ENCODE measurements at regions not wholly inside any gene's neighbourhood (a gene's known extent, or its start where the extent isn't known, plus 50 kb on each side); places are given as distances from the start of the nearest gene placed in this dataset.

DNA sequence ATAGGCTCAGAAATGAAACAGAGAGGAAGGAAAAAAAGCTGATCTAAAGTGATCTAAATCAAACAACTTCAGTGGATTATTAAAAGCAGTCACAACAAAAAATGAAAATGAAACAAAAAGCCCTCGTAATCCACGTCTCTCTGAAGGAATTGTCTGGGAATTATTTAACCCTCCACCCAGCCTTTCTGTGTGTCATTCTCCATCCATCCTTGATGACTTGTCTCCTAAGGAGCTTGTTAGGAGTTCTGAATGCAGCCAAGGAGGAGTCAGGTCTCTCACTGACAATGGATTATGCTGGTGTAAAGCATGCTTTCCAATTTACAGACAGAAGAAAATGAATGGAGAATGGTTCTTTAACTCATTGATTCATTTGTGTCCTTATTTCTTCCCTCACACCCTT, 359.3 kb upstream of the RUNX1 start:
- TF ChIP-seq JUND (IDR thresholded peaks at IDR 0.05; ENCODE audit: low read depth) = no peak
- DNase-seq (ENCODE audit: low read depth in 1 of 2, low spot score in 1 of 2) = no peak
- in situ Hi-C loops (cut with HindIII; ENCODE audit: low pct_unique_long_range_greater_than_20kb, low sequenced_read_pairs) = no loop called here

DNA sequence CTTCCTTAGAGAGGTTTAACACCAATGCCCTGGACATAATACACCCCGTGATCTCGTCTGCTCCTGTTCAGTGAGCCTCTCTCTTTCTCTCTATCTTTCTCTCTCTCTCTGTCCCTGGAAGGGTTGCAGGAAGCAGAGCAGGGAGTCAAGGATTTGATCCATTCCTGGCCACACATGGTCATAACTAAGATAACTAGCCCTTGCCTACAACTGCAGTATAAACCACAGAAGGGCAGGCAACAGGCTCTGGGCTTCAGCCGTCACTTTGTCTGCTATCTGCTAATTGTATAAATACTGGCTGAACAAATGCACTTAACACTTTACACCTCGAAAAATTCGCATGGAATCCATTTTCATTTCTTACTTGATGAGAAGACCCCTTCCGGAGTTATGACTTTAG, 357.5 kb upstream of the RUNX1 start:
- DNase-seq (ENCODE audit: low read depth in 1 of 2, low spot score in 1 of 2) = no peak
- in situ Hi-C loops (cut with HindIII; ENCODE audit: low pct_unique_long_range_greater_than_20kb, low sequenced_read_pairs) = no loop called here
- TF ChIP-seq JUND (IDR thresholded peaks at IDR 0.05; ENCODE audit: low read depth) = no peak

DNA sequence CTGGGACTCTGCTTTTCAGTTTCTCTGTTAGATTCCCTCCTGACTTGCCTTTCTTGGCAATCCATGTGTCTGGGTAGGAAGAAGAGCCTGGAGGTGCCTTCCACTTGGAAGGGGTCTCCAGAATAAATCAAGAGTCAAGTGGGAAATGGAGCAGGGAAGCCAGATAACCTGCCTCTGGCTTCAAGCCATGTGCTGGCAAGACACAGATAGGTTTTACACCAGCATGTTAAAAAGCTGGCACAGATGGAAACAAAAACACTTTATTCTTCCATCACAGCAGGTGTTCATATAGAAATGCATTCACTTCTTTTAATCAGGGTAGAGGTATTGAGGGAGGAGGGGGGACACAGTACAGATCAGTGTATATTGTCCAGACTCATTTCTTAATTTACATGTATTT, 356.9 kb upstream of the RUNX1 start:
- DNase-seq (ENCODE audit: low read depth in 1 of 2, low spot score in 1 of 2) = no peak
- in situ Hi-C loops (cut with HindIII; ENCODE audit: low pct_unique_long_range_greater_than_20kb, low sequenced_read_pairs) = no loop called here

DNA sequence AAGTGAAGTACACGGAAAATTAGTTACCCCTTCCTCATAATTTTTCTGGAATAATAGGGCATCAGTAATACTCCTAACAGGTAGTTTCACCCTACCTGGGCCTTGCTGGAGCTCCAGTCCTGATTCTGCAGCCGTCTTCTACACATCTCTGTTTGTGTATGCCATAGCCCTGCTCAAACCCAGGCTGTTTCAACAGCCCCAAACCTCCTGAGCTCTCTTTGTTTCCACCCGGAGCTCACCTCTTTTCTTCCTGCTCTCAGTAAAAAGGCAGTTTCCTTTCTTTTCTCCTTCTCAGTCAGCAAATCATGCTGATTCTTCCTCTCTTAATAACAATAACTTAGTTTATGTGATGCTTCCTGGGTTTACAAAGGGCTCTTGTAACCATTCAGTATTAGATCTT, 355.1 kb upstream of the RUNX1 start:
- DNase-seq (ENCODE audit: low read depth in 1 of 2, low spot score in 1 of 2) = no peak
- TF ChIP-seq JUND (IDR thresholded peaks at IDR 0.05; ENCODE audit: low read depth) = no peak
- in situ Hi-C loops (cut with HindIII; ENCODE audit: low pct_unique_long_range_greater_than_20kb, low sequenced_read_pairs) = no loop called here

More for the DNA sequence above, 356.9 kb upstream of the RUNX1 start:
- no peak for TF ChIP-seq JUND (IDR thresholded peaks at IDR 0.05; ENCODE audit: low read depth)

DNA sequence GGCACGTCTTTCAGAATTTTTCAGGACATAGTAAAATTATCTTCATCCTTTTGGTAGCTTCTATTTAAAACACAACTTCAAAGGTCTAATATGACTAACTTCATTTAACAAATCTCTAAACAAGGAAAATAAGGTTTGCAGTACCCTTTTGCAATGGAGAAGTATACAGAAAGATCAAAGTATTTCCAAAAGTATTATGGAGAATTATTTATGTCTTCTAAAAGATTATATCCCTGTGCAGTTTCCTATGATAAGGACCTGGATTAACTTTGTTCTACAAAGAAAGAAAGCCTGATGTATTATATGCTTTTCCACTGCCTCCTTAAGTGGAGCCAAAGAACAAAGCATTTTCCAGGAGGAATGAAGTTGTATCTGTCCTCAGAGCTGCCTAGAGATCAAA, 353.0 kb upstream of the RUNX1 start:
- in situ Hi-C loops (cut with HindIII; ENCODE audit: low pct_unique_long_range_greater_than_20kb, low sequenced_read_pairs) = no loop called here
- no peak for DNase-seq (ENCODE audit: low read depth in 1 of 2, low spot score in 1 of 2)
- TF ChIP-seq JUND (IDR thresholded peaks at IDR 0.05; ENCODE audit: low read depth) = no peak

DNA sequence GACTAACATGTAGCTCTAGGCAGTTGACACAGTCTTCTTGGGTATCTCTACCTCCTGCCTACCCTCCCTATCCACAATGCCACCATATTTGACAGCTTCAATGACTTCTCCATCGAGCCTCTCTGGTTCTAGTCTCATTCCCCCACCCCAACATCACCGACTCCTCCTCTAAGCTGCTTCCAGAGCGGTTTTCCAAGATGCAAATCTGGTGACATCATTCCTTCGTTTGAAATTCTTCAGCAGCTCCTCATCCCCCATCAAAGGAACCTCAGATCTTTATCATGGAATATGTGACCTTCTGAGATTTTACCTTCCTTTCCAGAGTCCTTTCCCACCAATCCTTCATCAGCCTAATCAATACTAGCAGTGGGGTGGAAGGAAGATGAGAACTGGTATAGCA, 352.4 kb upstream of the RUNX1 start:
- DNase-seq (ENCODE audit: low read depth in 1 of 2, low spot score in 1 of 2) = no peak
- no peak for TF ChIP-seq JUND (IDR thresholded peaks at IDR 0.05; ENCODE audit: low read depth)
- in situ Hi-C loops (cut with HindIII; ENCODE audit: low pct_unique_long_range_greater_than_20kb, low sequenced_read_pairs) = no loop called here

DNA sequence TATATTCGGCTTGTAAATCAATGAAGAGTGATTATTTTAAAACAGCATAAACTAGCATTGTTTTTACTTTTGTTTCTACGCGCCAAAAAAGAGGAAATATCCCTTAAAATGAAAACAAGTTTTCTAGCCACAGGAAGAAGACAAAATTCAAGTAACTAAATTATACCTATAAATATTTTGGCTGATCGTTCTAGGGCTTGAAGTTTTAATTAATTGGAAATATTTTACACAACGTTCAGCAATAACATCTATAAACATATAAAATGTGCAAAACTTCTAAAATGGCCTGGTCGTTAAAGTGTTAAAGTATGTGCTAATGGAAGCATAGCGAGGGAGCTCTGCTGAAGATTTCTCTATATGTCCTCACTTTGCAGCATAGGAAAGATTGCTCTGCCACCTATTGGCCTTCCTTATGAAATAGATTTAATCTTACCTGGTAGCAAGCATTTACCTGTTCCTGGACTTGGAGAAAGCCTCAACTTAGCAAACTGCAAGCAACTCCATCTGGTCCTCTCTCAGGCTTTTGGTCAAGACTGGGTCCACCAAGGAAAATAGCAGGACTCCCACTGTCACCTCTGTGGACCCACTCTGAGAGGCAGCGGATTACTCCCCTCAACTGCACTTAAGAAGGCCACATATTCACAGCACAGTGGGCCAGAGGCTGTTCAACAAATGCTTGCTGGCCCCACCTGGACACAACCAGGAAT, 351.3 kb upstream of the RUNX1 start:
- in situ Hi-C loops (cut with HindIII; ENCODE audit: low pct_unique_long_range_greater_than_20kb, low sequenced_read_pairs) = no loop called here
- TF ChIP-seq JUND (IDR thresholded peaks at IDR 0.05; ENCODE audit: low read depth) = no peak
- DNase-seq (ENCODE audit: low read depth in 1 of 2, low spot score in 1 of 2) = peak; percentile 44 to 92

DNA sequence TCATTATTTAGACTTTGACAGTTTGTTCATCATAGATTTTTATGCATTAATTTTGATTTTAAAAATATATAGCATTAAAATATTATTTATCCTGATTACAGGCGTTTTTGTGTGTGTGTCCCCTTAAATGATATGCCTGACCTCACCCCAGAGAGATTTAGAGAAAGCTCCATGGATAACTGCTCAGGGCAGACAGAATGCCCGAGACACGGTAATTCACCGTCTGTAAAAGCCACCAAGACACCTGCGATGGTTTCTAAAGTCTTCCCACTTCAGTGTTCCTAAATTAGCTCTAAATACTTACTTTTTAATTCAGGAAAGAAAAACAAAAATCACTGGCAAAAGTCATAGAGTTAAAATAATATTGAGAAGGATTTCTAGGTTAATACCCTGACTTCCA, 350.6 kb upstream of the RUNX1 start:
- no peak for DNase-seq (ENCODE audit: low read depth in 1 of 2, low spot score in 1 of 2)
- no peak for TF ChIP-seq JUND (IDR thresholded peaks at IDR 0.05; ENCODE audit: low read depth)
- in situ Hi-C loops (cut with HindIII; ENCODE audit: low pct_unique_long_range_greater_than_20kb, low sequenced_read_pairs) = no loop called here

DNA sequence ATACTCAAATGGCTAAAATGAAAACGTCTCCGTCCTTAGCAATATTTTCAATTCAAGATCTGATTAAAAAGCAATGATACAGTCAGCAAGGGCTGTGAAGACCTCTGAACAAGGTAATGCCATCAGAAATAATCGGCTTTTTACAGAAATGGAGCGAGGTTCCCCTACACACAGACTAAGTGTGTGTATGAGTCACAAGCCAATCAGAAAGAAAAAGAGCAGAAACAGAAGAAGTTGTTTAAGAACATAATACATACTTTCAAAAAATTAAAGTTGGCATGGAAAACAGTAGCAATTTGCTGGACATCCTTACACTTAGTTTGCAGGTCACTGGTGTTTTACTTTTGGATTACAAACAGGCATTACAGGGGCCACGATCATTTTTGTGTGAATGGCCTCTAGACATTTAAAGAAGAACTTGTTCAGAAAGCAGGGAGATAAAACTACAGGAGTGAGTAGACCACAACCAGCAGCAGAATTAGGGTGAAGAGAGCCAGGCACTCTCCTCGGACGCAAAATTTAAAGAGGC, 350.0 kb upstream of the RUNX1 start:
- in situ Hi-C loops (cut with HindIII; ENCODE audit: low pct_unique_long_range_greater_than_20kb, low sequenced_read_pairs) = no loop called here
- TF ChIP-seq JUND (IDR thresholded peaks at IDR 0.05; ENCODE audit: low read depth) = no peak
- no peak for DNase-seq (ENCODE audit: low read depth in 1 of 2, low spot score in 1 of 2)

DNA sequence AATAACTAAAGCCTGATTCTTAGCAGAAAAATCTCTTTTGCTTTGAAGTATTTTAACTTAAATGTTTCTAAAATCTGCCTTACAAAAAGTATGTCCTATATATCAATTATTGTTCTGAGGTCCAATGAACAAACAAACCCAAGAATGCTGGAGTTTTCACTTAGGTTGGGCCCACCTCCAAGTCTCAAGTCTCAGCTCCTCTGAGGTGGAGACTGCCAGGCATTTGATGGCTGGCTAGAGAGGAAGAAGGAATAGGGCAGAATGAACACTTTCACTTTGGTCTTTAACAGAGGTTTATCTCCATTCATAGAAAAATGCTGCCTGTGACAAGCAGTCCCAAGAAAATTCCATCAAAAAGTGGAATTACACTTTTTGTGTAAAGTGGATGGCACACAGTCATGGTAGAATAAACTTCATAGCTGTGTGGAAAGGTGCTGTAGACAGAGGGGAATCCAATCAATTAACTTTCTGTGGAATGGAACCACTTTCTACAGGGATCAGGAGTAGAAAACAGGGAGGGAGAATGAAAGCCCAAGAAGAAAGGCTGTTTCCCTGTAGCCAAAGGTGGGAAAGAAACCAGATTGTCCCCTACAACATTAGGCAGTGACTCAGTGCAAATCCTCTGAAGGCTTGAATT, 349.4 kb upstream of the RUNX1 start:
- DNase-seq (ENCODE audit: low read depth in 1 of 2, low spot score in 1 of 2) = peak in 1 of 2 experiments; percentile 18
- TF ChIP-seq JUND (IDR thresholded peaks at IDR 0.05; ENCODE audit: low read depth) = no peak
- in situ Hi-C loops (cut with HindIII; ENCODE audit: low pct_unique_long_range_greater_than_20kb, low sequenced_read_pairs) = no loop called here

DNA sequence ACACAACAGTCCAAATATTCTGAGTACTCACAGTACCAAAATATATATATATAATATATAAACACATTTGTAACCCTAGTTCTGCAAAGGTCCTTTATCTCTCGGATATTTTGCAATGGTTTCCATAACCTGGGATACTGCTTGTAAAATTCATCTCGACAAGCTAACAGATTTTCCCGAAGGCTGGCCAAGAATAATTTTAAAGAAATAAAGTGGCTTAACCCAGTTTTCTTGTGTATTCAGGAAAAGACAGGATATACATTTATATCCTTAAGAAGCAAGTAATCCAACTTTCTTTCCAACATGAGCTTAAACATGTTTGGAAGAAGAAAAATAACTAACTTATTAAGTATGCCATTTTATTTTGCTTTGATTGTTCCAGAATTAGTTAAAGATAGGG, 348.7 kb upstream of the RUNX1 start:
- DNase-seq (ENCODE audit: low read depth in 1 of 2, low spot score in 1 of 2) = no peak
- TF ChIP-seq JUND (IDR thresholded peaks at IDR 0.05; ENCODE audit: low read depth) = no peak
- in situ Hi-C loops (cut with HindIII; ENCODE audit: low pct_unique_long_range_greater_than_20kb, low sequenced_read_pairs) = no loop called here

DNA sequence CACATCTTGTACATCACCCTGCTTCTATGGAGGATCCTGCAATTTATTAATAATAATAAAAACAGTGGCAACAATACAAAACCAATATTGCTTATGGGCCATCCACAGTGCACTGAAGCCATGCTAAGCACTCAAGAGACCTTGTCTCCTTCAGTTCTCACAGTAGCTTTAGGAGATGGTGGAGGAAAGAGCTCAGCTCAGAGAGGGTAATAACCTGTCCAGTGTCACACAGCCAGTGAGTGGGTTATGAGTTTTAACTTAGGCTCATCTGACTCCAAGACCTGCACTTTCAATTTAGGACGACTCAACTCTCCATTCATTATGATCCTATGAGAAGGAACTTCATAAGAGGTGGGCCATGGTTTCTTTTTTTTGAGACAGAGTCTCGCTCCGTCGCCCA, 347.6 kb upstream of the RUNX1 start:
- no peak for DNase-seq (ENCODE audit: low read depth in 1 of 2, low spot score in 1 of 2)
- in situ Hi-C loops (cut with HindIII; ENCODE audit: low pct_unique_long_range_greater_than_20kb, low sequenced_read_pairs) = no loop called here
- TF ChIP-seq JUND (IDR thresholded peaks at IDR 0.05; ENCODE audit: low read depth) = no peak

DNA sequence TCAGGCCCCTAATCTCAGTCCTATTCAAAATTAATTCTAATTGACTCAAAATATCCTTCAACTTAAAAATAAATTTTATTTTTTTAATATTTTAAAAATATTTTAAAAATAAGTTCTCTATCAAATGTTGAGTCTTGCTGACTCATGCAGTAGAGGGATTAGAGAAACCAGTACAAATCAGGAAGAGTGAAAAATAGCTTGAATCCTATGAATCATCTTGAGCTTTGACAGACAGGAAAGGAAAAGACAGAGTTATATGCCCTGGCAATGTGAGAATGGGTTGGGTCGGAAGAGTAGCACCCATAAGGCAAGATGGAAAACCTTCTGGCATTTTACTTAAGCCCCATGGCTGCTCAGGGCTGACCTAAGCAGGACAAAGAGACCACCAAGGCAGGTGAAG, 346.6 kb upstream of the RUNX1 start:
- in situ Hi-C loops (cut with HindIII; ENCODE audit: low pct_unique_long_range_greater_than_20kb, low sequenced_read_pairs) = no loop called here
- DNase-seq (ENCODE audit: low read depth in 1 of 2, low spot score in 1 of 2) = no peak
- TF ChIP-seq JUND (IDR thresholded peaks at IDR 0.05; ENCODE audit: low read depth) = no peak

Data from T47D (cell line).